Central memory CD8-positive, alpha-beta T cell (primary cell): ENCODE measurements at regions not wholly inside any gene's neighbourhood (a gene's known extent, or its start where the extent isn't known, plus 50 kb on each side); places are given as distances from the start of the nearest gene placed in this dataset.

Experiments
- ATAC-seq: fragments of 150-1000 bp; cut with Tn5 transposase; replicated peaks from 2 replicates; pipeline ENCODE4 v1.10.0; 2022; ENCODE audit warnings: mild to moderate bottlenecking, moderate FRiP score, moderate number of reproducible peaks; ENCODE audit not compliant: poor library complexity, severe bottlenecking; ENCODE audit errors: extremely low read depth
- DNase-seq, 2 donors: peaks; one replicate each; pipeline ENCODE4 v3.0.0; 2021; ENCODE audit warnings: low spot score in 2 of 2
- H3K27ac Mint-ChIP-seq: one replicate; pipeline ENCODE4 v1.8.0; 2022; ENCODE audit warnings: low read depth, mild to moderate bottlenecking, moderate library complexity, mixed read lengths
- H3K27me3 Mint-ChIP-seq: one replicate; pipeline ENCODE4 v1.8.0; 2022; ENCODE audit warnings: mixed read lengths
- H3K36me3 Mint-ChIP-seq: one replicate; pipeline ENCODE4 v1.8.0; 2022; ENCODE audit warnings: mild to moderate bottlenecking, moderate library complexity, mixed read lengths; ENCODE audit not compliant: insufficient read depth
- H3K4me1 Mint-ChIP-seq: one replicate; pipeline ENCODE4 v1.8.0; 2022; ENCODE audit warnings: mixed read lengths
- H3K4me3 Mint-ChIP-seq: one replicate; pipeline ENCODE4 v1.8.0; 2022; ENCODE audit warnings: mild to moderate bottlenecking, moderate library complexity, mixed read lengths
- H3K9me3 Mint-ChIP-seq: one replicate; pipeline ENCODE4 v1.8.0; 2022; ENCODE audit warnings: mixed read lengths

DNA sequence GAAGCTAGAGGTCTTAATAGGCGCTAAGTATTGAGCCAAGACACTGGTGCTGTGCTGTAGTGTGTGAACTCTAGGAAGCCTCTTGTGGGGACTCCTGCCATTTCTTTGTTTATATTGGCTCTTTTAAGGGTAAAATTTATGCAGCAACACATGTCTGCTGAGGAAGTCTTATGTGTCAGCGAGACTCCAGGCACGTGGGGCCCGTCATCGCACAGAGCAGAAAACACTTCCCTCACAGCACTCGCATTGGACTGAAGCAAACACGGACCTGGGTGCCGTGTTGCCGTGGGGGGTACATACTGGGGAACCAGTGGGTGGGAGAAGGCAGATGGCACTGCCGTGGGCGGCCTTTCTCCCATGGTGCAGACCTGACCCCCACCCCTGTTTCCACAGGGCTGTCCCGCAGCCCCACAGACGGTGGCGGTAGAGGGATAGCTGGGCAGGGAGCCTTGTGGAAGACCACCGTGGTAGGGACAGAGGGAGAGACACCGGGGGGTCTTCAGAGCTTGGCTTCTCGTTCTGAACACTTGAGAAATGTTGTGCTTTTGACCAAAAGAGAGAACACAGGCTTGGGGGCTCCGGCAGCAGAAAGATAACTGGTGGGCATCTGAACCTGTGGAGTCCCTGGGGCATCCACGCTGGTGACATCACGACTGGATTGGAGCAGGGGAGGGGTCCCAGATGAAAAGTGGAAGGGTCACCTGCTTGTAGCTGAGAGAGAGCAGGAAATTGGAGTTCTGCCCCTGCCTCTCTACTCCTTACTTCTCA lies 284.7 kb upstream of the SHH start:
- no peak for ATAC-seq
- Mint-ChIP-seq H3K36me3 (no peaks in the 10 kb centered on the region), H3K4me3 (no peak overlapping the region), H3K27me3 (peaks cover 30% of the 10 kb centered on the region), H3K27ac (no peak overlapping the region), H3K4me1 (no peaks in the 10 kb centered on the region), H3K9me3 (no peaks in the 10 kb centered on the region)
- DNase-seq: no peak

GRCh38 chr7:156095908-156096539 lies 283.8 kb upstream of the SHH start:
- ATAC-seq (no peak), DNase-seq (no peak)
- Mint-ChIP-seq H3K27me3 (peaks cover 38% of the 10 kb centered on the region), H3K27ac (no peak overlapping the region), H3K36me3 (peaks cover under 1% of the 10 kb centered on the region), H3K4me1 (no peaks in the 10 kb centered on the region), H3K9me3 (no peaks in the 10 kb centered on the region), H3K4me3 (no peak overlapping the region)

- no peaks in the 10 kb centered on the region for H3K4me1 Mint-ChIP-seq
- peaks cover 38% of the 10 kb centered on the region for H3K27me3 Mint-ChIP-seq
- H3K9me3 Mint-ChIP-seq: no peaks in the 10 kb centered on the region
- ATAC-seq (no peak), DNase-seq (no peak)
- peaks cover 2% of the 10 kb centered on the region for H3K36me3 Mint-ChIP-seq
- H3K27ac Mint-ChIP-seq: no peak overlapping the region
- no peak overlapping the region for H3K4me3 Mint-ChIP-seq
Measured at GRCh38 chr7:156094350-156095146, 282.3 kb upstream of the SHH start.

GRCh38 chr7:156092307-156092706 lies 280.0 kb upstream of the SHH start:
- Mint-ChIP-seq H3K36me3 (peaks cover 2% of the 10 kb centered on the region), H3K4me3 (no peak overlapping the region), H3K27me3 (peaks cover 38% of the 10 kb centered on the region), H3K27ac (no peak overlapping the region), H3K9me3 (no peaks in the 10 kb centered on the region), H3K4me1 (no peaks in the 10 kb centered on the region)
- ATAC-seq: no peak
- DNase-seq: no peak

DNA sequence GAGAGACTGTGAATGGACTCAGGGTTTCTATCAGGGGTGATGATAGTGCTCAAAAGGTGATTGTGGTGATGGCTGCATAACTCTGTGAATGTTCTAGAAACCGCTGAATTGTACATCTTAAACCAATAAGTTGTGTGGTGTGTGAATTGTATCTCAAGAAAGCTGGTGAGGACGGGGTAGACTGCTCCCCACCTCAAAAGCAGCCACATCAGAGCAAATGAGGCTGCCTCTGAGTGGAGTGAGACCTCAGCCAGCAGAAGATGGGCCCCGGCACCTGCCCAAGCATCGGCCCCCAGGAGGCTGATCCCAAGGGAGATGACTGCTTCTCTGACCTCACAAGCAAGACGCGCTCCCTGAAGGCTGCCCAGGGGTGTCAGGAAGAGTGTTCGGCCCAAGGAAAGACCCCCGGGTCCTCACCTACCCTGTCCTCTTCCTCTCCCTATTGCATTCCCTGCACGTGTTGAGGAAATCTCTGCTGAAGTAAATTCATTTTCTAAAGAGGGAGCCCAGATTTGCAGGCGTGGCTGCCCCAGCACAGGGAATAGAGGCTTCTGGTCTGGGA lies 279.3 kb upstream of the SHH start:
- no peak overlapping the region for H3K27ac Mint-ChIP-seq
- no peaks in the 10 kb centered on the region for H3K9me3 Mint-ChIP-seq
- H3K4me1 Mint-ChIP-seq: no peaks in the 10 kb centered on the region
- peaks cover 33% of the 10 kb centered on the region for H3K27me3 Mint-ChIP-seq
- H3K4me3 Mint-ChIP-seq: no peak overlapping the region
- ATAC-seq (no peak), DNase-seq (no peak)
- H3K36me3 Mint-ChIP-seq: peaks cover 2% of the 10 kb centered on the region

DNA sequence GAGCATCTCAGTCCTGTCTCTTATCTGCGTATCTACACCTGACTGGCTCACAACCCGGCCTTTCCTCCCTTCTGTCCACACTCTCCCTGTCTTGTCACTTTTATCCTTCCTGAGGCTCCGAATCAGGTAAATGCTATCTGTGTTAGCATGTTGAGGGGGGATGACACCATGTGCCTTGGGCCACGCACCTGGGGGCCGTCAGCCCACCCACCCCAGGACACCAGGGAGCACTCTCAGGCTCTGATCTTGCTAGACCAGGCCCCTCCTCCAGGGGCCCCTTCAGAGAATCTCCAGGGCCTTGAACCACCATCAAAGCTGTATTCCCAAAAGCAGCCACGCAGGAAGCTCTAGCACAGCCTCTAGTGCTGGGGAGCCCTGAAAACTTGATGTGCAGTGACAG lies 278.7 kb upstream of the SHH start:
- Mint-ChIP-seq H3K9me3 (no peaks in the 10 kb centered on the region), H3K4me3 (no peak overlapping the region), H3K4me1 (no peaks in the 10 kb centered on the region), H3K36me3 (peaks cover 2% of the 10 kb centered on the region), H3K27ac (no peak overlapping the region), H3K27me3 (peaks cover 27% of the 10 kb centered on the region)
- no peak for ATAC-seq
- no peak for DNase-seq

GRCh38 chr7:156089222-156089621 lies 277.0 kb upstream of the SHH start:
- no peak overlapping the region for H3K27ac Mint-ChIP-seq
- no peak for ATAC-seq
- DNase-seq: no peak
- no peaks in the 10 kb centered on the region for H3K9me3 Mint-ChIP-seq
- H3K4me1 Mint-ChIP-seq: no peaks in the 10 kb centered on the region
- H3K36me3 Mint-ChIP-seq: peaks cover 3% of the 10 kb centered on the region
- peaks cover 26% of the 10 kb centered on the region for H3K27me3 Mint-ChIP-seq
- no peak overlapping the region for H3K4me3 Mint-ChIP-seq

GRCh38 chr7:156088115-156088514 lies 275.9 kb upstream of the SHH start:
- ATAC-seq (no peak), DNase-seq (no peak)
- Mint-ChIP-seq H3K27me3 (peaks cover 15% of the 10 kb centered on the region), H3K4me1 (no peaks in the 10 kb centered on the region), H3K4me3 (no peak overlapping the region), H3K36me3 (peaks cover 3% of the 10 kb centered on the region), H3K27ac (no peak overlapping the region), H3K9me3 (no peaks in the 10 kb centered on the region)

DNA sequence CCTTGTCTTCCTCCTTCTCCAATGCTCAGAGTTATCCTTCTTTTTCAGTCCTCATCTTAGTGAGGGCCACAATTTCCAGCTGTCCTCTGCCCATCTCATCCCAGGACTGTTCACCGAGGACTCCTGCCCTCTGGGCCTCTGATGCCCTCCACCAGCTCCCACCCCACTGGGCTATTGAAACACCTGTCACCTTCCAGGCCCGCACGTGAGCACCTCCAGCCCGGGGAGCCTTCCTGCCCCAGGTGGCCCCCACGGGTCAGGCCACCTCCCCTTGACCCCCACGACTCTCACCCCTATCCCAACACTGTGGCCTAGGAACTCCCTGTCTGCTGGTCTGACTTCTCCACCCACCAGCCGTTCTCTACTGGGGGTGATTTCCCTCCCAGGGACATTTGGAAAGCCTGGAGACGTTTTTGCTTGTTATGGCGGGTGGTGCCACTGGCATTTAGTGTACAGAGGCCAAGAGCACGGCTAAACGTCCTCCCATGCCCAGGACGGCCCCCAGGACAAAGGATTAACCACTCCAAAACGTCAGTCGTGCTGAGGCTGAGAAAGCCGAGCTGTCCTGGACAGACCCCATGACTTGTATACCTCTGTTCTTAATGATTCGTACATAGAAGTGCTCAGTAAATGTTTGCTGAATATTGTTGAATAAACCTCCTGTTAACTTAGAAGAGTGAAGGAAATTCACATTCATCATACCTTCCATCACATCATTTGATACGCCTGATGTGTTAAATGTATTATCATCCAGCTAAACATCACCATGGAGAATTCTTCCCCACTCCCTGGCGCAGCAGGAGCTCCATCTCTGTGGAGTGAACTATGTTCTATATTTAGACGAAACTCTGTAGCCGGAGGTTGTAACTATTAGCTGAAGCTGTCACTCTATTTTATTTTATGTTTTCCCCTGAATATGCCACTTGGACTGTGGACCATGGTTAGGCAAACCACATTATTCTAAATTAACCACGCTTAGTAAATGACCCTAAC lies 270.1 kb upstream of the SHH start:
- Mint-ChIP-seq H3K27me3 (peaks cover 9% of the 10 kb centered on the region), H3K4me3 (no peak overlapping the region), H3K9me3 (no peaks in the 10 kb centered on the region), H3K4me1 (no peaks in the 10 kb centered on the region), H3K27ac (no peak overlapping the region), H3K36me3 (peaks cover 3% of the 10 kb centered on the region)
- no peak for DNase-seq
- no peak for ATAC-seq

DNA sequence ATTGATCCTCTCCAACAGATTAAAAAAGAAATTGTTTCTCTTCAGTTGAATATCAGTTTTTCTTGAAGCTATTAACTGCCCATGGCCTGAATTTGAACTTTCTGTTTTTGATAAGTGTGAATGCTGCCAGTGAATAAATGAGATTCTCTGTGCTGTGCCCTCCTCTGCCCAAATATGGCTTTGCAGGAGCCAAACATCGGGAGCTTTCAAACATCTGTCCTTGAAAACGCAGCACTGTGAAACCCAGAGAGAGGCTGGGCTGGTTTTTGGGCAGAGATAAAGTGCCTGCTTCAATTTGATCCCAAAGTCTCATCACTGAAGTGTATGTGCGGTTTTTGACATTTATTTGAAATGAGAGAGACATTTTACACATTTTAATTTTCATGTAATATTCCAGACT lies 268.3 kb upstream of the SHH start:
- Mint-ChIP-seq H3K4me1 (no peaks in the 10 kb centered on the region), H3K36me3 (peaks cover 3% of the 10 kb centered on the region), H3K9me3 (no peaks in the 10 kb centered on the region), H3K27me3 (peaks cover 9% of the 10 kb centered on the region), H3K27ac (no peak overlapping the region), H3K4me3 (no peak overlapping the region)
- DNase-seq (no peak), ATAC-seq (no peak)

DNA sequence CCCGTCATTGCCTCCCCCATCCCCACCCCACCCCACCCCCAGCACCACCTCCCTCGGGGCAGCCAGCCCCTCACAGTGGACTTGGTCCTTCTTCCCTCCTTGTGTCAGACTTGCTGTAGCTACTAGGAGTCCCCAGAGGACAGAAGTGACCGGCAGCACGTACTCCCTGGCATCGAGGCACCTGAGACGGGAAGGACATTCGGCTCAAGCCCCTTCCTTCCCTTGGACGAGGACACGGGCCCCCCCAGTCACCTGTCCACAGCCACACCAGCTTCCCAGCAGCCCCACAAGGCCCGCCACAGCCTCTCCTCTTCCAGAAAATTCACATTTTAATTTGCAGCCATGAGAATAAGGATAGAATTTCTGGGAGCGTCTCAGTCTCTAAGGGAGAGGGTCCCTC lies 267.8 kb upstream of the SHH start:
- Mint-ChIP-seq H3K4me3 (no peak overlapping the region), H3K4me1 (no peaks in the 10 kb centered on the region), H3K27me3 (peaks cover 13% of the 10 kb centered on the region), H3K36me3 (peaks cover 3% of the 10 kb centered on the region), H3K27ac (no peak overlapping the region), H3K9me3 (no peaks in the 10 kb centered on the region)
- no peak for ATAC-seq
- DNase-seq: no peak

DNA sequence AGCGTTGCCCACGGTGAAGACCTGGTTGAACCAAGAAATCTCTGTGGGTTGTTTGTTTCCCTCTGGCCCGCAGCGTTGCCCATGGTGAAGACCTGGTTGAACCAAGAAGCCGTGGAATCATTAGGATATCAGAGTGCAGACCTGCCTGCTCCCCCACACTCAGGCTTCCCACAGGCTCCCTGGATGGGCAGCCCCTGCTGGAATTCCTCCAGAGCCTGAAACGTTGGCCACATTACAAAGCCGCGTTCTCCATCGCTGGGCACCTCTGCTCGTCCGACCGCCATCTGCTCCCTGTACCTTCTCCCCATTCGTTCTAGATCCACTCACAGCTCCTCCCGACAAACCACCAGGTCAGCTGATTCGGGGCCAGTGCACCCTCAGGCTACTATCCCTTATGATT lies 266.9 kb upstream of the SHH start:
- DNase-seq (no peak), ATAC-seq (no peak)
- H3K27me3 Mint-ChIP-seq: peaks cover 20% of the 10 kb centered on the region
- H3K9me3 Mint-ChIP-seq: no peaks in the 10 kb centered on the region
- H3K27ac Mint-ChIP-seq: no peak overlapping the region
- H3K4me3 Mint-ChIP-seq: no peak overlapping the region
- no peaks in the 10 kb centered on the region for H3K4me1 Mint-ChIP-seq
- peaks cover 2% of the 10 kb centered on the region for H3K36me3 Mint-ChIP-seq
